SK-N-SH treated with all-trans-retinoic acid at 6 μM for 48 hours (cell line): ENCODE measurements at regions not wholly inside any gene's neighbourhood (a gene's known extent, or its start where the extent isn't known, plus 50 kb on each side); places are given as distances from the start of the nearest gene placed in this dataset.

Experiments
- ATAC-seq: fragments of 200-7000 bp; cut with Tn5 transposase; 3 replicates; pipeline ENCODE4 v1.9.1; 2020; ENCODE audit warnings: mild to moderate bottlenecking, moderate library complexity
- ARNTL ChIP-seq: fragments of 450-650 bp; formaldehyde crosslinking; IDR thresholded peaks from 2 replicates; pipeline ENCODE4 v1.5.0; 2020; ENCODE audit warnings: low read depth, mild to moderate bottlenecking, moderate library complexity, borderline replicate concordance
- BACH2 ChIP-seq: fragments of 250-450 bp; sonication (Bioruptor Pico); IDR thresholded peaks from 2 replicates; pipeline ENCODE4 v1.9.0; 2021; ENCODE audit warnings: mild to moderate bottlenecking, borderline replicate concordance
- CSDC2 ChIP-seq: fragments of 250-450 bp; sonication (Bioruptor Pico); IDR thresholded peaks from 2 replicates; pipeline ENCODE4 v1.5.0; 2020; ENCODE audit warnings: mild to moderate bottlenecking, moderate library complexity
- ESRRG ChIP-seq: fragments of 250-450 bp; sonication (Bioruptor Pico); IDR thresholded peaks from 2 replicates; pipeline ENCODE4 v1.6.1; 2021; ENCODE audit warnings: mild to moderate bottlenecking
- GLIS3 ChIP-seq: fragments of 250-450 bp; sonication (Bioruptor Pico); IDR thresholded peaks from 2 replicates; pipeline ENCODE4 v1.5.0; 2020; ENCODE audit warnings: mild to moderate bottlenecking, moderate library complexity
- ISL1 ChIP-seq: fragments of 250-450 bp; sonication (Bioruptor Pico); IDR thresholded peaks from 2 replicates; pipeline ENCODE4 v2.1.2; 2022; ENCODE audit warnings: mild to moderate bottlenecking, moderate library complexity
- OSR1 ChIP-seq: fragments of 250-450 bp; sonication (Bioruptor Pico); IDR thresholded peaks from 2 replicates; pipeline ENCODE4 v1.8.0; 2022; ENCODE audit warnings: moderate library complexity, mild to moderate bottlenecking, inconsistent platforms
- PATZ1 ChIP-seq: fragments of 250-450 bp; sonication (Bioruptor Pico); IDR thresholded peaks from 2 replicates; pipeline ENCODE4 v1.8.0; 2020; ENCODE audit warnings: mild to moderate bottlenecking, moderate library complexity, borderline replicate concordance
- PPARA ChIP-seq: fragments of 250-450 bp; sonication (Bioruptor Pico); IDR thresholded peaks from 2 replicates; pipeline ENCODE4 v1.5.0; 2020; ENCODE audit warnings: mild to moderate bottlenecking, borderline replicate concordance
- RARB ChIP-seq: fragments of 250-450 bp; sonication (Bioruptor Pico); IDR thresholded peaks from 2 replicates; pipeline ENCODE4 v1.8.0; 2021; ENCODE audit warnings: mild to moderate bottlenecking, moderate library complexity
- SNAI2 ChIP-seq: fragments of 250-450 bp; sonication (Bioruptor Pico); IDR thresholded peaks from 2 replicates; pipeline ENCODE4 v1.5.0; 2020; ENCODE audit warnings: mild to moderate bottlenecking, moderate library complexity
- TCF4 ChIP-seq: fragments of 250-450 bp; sonication (Bioruptor Pico); IDR thresholded peaks from 2 replicates; pipeline ENCODE4 v1.8.0; 2021; ENCODE audit warnings: mild to moderate bottlenecking, moderate library complexity, borderline replicate concordance
- TOX ChIP-seq: fragments of 250-450 bp; sonication (Bioruptor Pico); IDR thresholded peaks from 2 replicates; pipeline ENCODE4 v1.8.0; 2021; ENCODE audit warnings: mild to moderate bottlenecking, moderate library complexity, borderline replicate concordance
- ZC3H10 ChIP-seq: fragments of 250-450 bp; sonication (Bioruptor Pico); IDR thresholded peaks from 2 replicates; pipeline ENCODE4 v1.5.1; 2021; ENCODE audit warnings: mild to moderate bottlenecking, moderate library complexity
- ZFP3 ChIP-seq: fragments of 250-450 bp; sonication (Bioruptor Pico); IDR thresholded peaks from 2 replicates; pipeline ENCODE4 v1.5.0; 2020; ENCODE audit warnings: mild to moderate bottlenecking, moderate library complexity
- ZFP30 ChIP-seq: fragments of 450-650 bp; formaldehyde crosslinking; IDR thresholded peaks from 2 replicates; pipeline ENCODE4 v1.5.0; 2022; ENCODE audit warnings: mild to moderate bottlenecking, moderate library complexity
- ZNF70 ChIP-seq: fragments of 450-650 bp; formaldehyde crosslinking; IDR thresholded peaks from 2 replicates; pipeline ENCODE4 v1.5.0; 2020; ENCODE audit warnings: mild to moderate bottlenecking, moderate library complexity
- ZNF8 ChIP-seq: fragments of 450-650 bp; formaldehyde crosslinking; IDR thresholded peaks from 2 replicates; pipeline ENCODE4 v1.5.0; 2020; ENCODE audit warnings: mild to moderate bottlenecking, moderate library complexity
- TF ChIP-seq, protein P1 (sequence below): fragments of 250-450 bp; sonication (Bioruptor Pico); IDR thresholded peaks from 2 replicates; pipeline ENCODE4 v1.5.0; 2020; ENCODE audit warnings: mild to moderate bottlenecking, moderate library complexity
- TF ChIP-seq, protein P2 (sequence below): fragments of 250-450 bp; sonication (Bioruptor Pico); IDR thresholded peaks from 2 replicates; pipeline ENCODE4 v1.8.0; 2021; ENCODE audit warnings: low read depth, mild to moderate bottlenecking, moderate library complexity, borderline replicate concordance

- no peak for ATAC-seq
- TF ChIP-seq ZC3H10 (CRISPR knock-in tag) (no peak), ZFP30 (CRISPR knock-in tag) (no peak), ZNF8 (CRISPR knock-in tag) (no peak), ARNTL (CRISPR knock-in tag) (no peak), ESRRG (no peak), BACH2 (CRISPR knock-in tag) (no peak), SNAI2 (no peak), ZFP3 (CRISPR knock-in tag) (no peak), CSDC2 (CRISPR knock-in tag) (no peak)
- TF ChIP-seq, protein P1, sequence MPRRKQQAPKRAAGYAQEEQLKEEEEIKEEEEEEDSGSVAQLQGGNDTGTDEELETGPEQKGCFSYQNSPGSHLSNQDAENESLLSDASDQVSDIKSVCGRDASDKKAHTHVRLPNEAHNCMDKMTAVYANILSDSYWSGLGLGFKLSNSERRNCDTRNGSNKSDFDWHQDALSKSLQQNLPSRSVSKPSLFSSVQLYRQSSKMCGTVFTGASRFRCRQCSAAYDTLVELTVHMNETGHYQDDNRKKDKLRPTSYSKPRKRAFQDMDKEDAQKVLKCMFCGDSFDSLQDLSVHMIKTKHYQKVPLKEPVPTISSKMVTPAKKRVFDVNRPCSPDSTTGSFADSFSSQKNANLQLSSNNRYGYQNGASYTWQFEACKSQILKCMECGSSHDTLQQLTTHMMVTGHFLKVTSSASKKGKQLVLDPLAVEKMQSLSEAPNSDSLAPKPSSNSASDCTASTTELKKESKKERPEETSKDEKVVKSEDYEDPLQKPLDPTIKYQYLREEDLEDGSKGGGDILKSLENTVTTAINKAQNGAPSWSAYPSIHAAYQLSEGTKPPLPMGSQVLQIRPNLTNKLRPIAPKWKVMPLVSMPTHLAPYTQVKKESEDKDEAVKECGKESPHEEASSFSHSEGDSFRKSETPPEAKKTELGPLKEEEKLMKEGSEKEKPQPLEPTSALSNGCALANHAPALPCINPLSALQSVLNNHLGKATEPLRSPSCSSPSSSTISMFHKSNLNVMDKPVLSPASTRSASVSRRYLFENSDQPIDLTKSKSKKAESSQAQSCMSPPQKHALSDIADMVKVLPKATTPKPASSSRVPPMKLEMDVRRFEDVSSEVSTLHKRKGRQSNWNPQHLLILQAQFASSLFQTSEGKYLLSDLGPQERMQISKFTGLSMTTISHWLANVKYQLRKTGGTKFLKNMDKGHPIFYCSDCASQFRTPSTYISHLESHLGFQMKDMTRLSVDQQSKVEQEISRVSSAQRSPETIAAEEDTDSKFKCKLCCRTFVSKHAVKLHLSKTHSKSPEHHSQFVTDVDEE (CRISPR knock-in tag): no peak
These were observed 88.3 kb upstream of the PIK3CG start for GRCh38 chr7:106776618-106777347.

GRCh38 chr7:106777674-106778299 lies 87.3 kb upstream of the PIK3CG start:
- no peak for ATAC-seq
- TF ChIP-seq OSR1 (CRISPR knock-in tag) (no peak), TOX (no peak), ISL1 (CRISPR knock-in tag) (no peak), RARB (CRISPR knock-in tag) (no peak), BACH2 (CRISPR knock-in tag) (no peak), PPARA (CRISPR knock-in tag) (no peak)
- TF ChIP-seq, protein P2, sequence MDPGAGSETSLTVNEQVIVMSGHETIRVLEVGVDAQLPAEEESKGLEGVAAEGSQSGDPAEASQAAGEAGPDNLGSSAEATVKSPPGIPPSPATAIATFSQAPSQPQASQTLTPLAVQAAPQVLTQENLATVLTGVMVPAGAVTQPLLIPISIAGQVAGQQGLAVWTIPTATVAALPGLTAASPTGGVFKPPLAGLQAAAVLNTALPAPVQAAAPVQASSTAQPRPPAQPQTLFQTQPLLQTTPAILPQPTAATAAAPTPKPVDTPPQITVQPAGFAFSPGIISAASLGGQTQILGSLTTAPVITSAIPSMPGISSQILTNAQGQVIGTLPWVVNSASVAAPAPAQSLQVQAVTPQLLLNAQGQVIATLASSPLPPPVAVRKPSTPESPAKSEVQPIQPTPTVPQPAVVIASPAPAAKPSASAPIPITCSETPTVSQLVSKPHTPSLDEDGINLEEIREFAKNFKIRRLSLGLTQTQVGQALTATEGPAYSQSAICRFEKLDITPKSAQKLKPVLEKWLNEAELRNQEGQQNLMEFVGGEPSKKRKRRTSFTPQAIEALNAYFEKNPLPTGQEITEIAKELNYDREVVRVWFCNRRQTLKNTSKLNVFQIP (CRISPR knock-in tag): no peak
- TF ChIP-seq, protein P1 (CRISPR knock-in tag): no peak

DNA sequence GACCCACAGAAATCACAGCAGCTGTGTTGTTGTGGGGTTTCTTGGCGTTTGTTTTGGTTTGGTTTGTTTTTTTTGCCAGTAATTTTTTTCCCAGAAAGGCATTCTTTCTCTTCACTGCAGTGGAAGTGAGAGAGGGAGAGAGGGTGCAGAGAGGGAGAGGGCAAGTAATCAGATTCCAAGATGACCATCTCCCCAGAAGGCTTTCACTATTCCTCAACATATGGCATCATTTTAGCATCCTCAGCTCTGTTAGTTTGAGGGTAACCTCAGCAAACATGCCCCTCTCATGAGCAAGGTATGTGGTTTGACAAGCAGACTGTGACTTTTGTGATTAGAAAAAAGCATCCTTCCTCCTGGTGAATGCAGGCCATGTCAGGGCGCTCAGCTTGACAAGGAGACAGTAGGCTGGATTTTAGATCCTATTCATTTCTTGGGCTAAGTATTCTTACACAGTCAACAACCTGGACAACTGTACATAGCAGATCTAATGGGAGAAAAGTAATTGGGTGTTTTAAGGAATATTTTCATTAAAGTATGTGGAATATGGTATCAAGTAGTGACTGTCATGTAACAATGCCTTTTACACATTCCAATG lies 86.3 kb upstream of the PIK3CG start:
- no peak for ATAC-seq
- no peak for TF ChIP-seq BACH2 (CRISPR knock-in tag)
- no peak for TF ChIP-seq ESRRG
- TF ChIP-seq TCF4 (CRISPR knock-in tag): no peak
- TF ChIP-seq SNAI2: no peak
- no peak for TF ChIP-seq GLIS3 (CRISPR knock-in tag)
- no peak for TF ChIP-seq ZFP30 (CRISPR knock-in tag)
- TF ChIP-seq, protein P2 (CRISPR knock-in tag): no peak
- TF ChIP-seq OSR1 (CRISPR knock-in tag): no peak
- TF ChIP-seq ZNF70: no peak
- TF ChIP-seq, protein P1 (CRISPR knock-in tag): no peak
- no peak for TF ChIP-seq PPARA (CRISPR knock-in tag)
- TF ChIP-seq PATZ1 (CRISPR knock-in tag): no peak
